ENCODE measurements at regions not wholly inside any gene's neighbourhood (a gene's known extent, or its start where the extent isn't known, plus 50 kb on each side); places are given as distances from the start of the nearest gene placed in this dataset.

DNA sequence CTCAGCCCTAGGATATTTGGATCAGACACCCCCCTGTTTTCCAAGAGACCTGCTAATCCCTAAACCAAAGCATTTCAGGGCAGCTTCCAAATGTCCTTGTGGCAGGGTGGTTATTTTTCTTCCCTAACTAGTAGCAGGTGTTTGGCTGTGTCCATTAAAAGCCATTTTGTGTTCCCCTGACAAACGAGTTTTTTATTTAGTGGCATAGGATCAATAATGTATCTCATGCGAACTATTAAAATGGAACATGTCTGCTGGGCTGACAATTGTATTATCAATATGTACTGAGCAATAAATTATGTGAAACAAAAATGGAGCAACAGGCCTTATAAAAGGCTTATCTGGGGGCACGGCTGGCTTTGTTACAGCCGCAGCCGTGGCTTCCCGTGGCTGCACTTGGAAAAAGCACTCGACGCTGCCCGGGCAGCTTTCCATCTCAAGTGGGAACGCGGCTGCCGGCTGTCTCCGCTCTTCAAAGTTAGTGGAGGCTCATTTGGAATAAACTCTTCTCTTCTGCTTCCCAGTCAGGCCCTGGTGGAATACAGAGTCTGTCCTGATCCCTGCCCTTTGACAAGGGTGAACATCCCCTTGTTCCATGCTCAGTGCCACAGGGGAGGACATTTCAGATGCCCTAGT is 554.3 kb downstream of the TYW1 start:
- Histone ChIP-seq H3K27me3 (ENCODE audit: control insufficient read depth, insufficient read depth, low read length) (no peaks in the 10 kb centered on the region), H2AFZ (ENCODE audit: low read length) (no peak overlapping the region), H3K79me2 (ENCODE audit: control insufficient read depth, insufficient read depth, low read length) (no peaks in the 10 kb centered on the region), H3K4me3 (replicated peaks in 1 of 4; ENCODE audit: control extremely low read depth in 1 of 4, insufficient read depth in 1 of 4, low read depth in 3 of 4, low read length in 4 of 4) (no peak overlapping the region), H3K9me3 (ENCODE audit: control insufficient read depth, insufficient read depth, low read depth, low read length) (no peaks in the 10 kb centered on the region), H4K20me1 (ENCODE audit: control insufficient read depth, extremely low read depth, insufficient read depth, low read length) (no peaks in the 10 kb centered on the region), H3K4me2 (ENCODE audit: extremely low read depth, insufficient read depth, low read length) (no peak overlapping the region), H3K9ac (ENCODE audit: insufficient read depth, low read length) (no peak overlapping the region), H3K36me3 (ENCODE audit: control insufficient read depth, insufficient read depth, low read length) (no peaks in the 10 kb centered on the region), H3K4me1 (ENCODE audit: control insufficient read depth, extremely low read depth, insufficient read depth, low read length) (no peaks in the 10 kb centered on the region), H3K27ac (ENCODE audit: insufficient read depth, low read length) (no peak overlapping the region)
- no peak for TF ChIP-seq EZH2 (IDR thresholded peaks at IDR 0.05; ENCODE audit: low read length, missing control alignments)
- TF ChIP-seq, protein P1, sequence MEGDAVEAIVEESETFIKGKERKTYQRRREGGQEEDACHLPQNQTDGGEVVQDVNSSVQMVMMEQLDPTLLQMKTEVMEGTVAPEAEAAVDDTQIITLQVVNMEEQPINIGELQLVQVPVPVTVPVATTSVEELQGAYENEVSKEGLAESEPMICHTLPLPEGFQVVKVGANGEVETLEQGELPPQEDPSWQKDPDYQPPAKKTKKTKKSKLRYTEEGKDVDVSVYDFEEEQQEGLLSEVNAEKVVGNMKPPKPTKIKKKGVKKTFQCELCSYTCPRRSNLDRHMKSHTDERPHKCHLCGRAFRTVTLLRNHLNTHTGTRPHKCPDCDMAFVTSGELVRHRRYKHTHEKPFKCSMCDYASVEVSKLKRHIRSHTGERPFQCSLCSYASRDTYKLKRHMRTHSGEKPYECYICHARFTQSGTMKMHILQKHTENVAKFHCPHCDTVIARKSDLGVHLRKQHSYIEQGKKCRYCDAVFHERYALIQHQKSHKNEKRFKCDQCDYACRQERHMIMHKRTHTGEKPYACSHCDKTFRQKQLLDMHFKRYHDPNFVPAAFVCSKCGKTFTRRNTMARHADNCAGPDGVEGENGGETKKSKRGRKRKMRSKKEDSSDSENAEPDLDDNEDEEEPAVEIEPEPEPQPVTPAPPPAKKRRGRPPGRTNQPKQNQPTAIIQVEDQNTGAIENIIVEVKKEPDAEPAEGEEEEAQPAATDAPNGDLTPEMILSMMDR (conservative IDR thresholded peaks at IDR 0.05 in 1 of 2, IDR thresholded peaks at IDR 0.05 in 1 of 2; ENCODE audit: low read depth in 1 of 2, low read length in 2 of 2), result no peak
- DNase-seq (ENCODE audit: low read depth in 2 of 2), result no peak

DNA sequence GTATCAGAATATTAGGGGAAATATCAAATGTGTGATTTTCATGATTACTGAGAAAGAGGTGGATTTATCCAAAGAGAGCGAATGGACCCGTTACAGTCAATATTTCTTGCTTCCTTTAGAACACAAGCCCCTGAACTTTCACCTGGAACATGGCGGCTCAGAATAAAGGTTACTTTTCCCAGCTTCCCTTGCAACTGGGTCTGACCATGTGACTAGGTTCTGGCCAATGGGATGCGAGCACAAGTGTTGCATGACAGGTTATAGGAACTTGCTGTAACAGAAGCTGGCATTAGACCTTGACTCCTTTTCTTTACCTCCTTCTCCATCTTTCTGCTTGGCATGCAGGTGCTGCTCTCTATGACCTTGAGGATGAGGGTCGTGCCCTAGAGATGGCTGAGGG is 556.1 kb downstream of the TYW1 start:
- H3K79me2 ChIP-seq (ENCODE audit: control insufficient read depth, insufficient read depth, low read length), result no peaks in the 10 kb centered on the region
- no peak overlapping the region for H3K4me2 ChIP-seq (ENCODE audit: extremely low read depth, insufficient read depth, low read length)
- no peak for TF ChIP-seq EZH2 (IDR thresholded peaks at IDR 0.05; ENCODE audit: low read length, missing control alignments)
- TF ChIP-seq, protein P1 (conservative IDR thresholded peaks at IDR 0.05 in 1 of 2, IDR thresholded peaks at IDR 0.05 in 1 of 2; ENCODE audit: low read depth in 1 of 2, low read length in 2 of 2), result no peak
- no peak overlapping the region for H3K4me3 ChIP-seq (replicated peaks in 1 of 4; ENCODE audit: control extremely low read depth in 1 of 4, insufficient read depth in 1 of 4, low read depth in 3 of 4, low read length in 4 of 4)
- H3K36me3 ChIP-seq (ENCODE audit: control insufficient read depth, insufficient read depth, low read length), result no peaks in the 10 kb centered on the region
- H3K9ac ChIP-seq (ENCODE audit: insufficient read depth, low read length), result no peak overlapping the region
- no peaks in the 10 kb centered on the region for H3K27me3 ChIP-seq (ENCODE audit: control insufficient read depth, insufficient read depth, low read length)
- no peak overlapping the region for H3K27ac ChIP-seq (ENCODE audit: insufficient read depth, low read length)
- H3K4me1 ChIP-seq (ENCODE audit: control insufficient read depth, extremely low read depth, insufficient read depth, low read length), result no peaks in the 10 kb centered on the region
- no peaks in the 10 kb centered on the region for H4K20me1 ChIP-seq (ENCODE audit: control insufficient read depth, extremely low read depth, insufficient read depth, low read length)
- no peak for DNase-seq (ENCODE audit: low read depth in 2 of 2)
- no peaks in the 10 kb centered on the region for H3K9me3 ChIP-seq (ENCODE audit: control insufficient read depth, insufficient read depth, low read depth, low read length)
- no peak overlapping the region for H2AFZ ChIP-seq (ENCODE audit: low read length)

DNA sequence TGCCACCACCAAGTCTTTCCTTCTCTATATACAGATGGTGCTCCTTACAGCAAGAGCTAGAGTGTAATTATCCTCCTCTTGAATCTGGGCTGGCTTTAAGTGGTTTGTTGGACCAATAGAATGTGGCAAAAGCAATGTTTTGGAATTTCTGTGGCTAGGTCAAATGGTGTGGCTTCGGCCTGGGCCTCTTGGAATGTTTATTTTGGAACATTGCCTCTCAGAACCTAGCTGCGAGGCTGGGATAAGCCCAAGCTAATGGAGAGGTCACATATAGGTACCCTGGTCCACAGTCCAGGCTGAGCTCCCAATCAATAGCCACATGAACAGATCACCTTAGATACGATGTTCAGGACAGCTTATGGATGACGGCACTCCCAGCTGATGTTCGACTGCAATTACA is 556.7 kb downstream of the TYW1 start:
- H3K4me1 ChIP-seq (ENCODE audit: control insufficient read depth, extremely low read depth, insufficient read depth, low read length), result no peaks in the 10 kb centered on the region
- H3K4me3 ChIP-seq (replicated peaks in 1 of 4; ENCODE audit: control extremely low read depth in 1 of 4, insufficient read depth in 1 of 4, low read depth in 3 of 4, low read length in 4 of 4), result no peak overlapping the region
- H2AFZ ChIP-seq (ENCODE audit: low read length), result no peak overlapping the region
- H3K27me3 ChIP-seq (ENCODE audit: control insufficient read depth, insufficient read depth, low read length), result no peaks in the 10 kb centered on the region
- H3K27ac ChIP-seq (ENCODE audit: insufficient read depth, low read length), result no peak overlapping the region
- H3K79me2 ChIP-seq (ENCODE audit: control insufficient read depth, insufficient read depth, low read length), result no peaks in the 10 kb centered on the region
- H4K20me1 ChIP-seq (ENCODE audit: control insufficient read depth, extremely low read depth, insufficient read depth, low read length), result no peaks in the 10 kb centered on the region
- no peak overlapping the region for H3K4me2 ChIP-seq (ENCODE audit: extremely low read depth, insufficient read depth, low read length)
- no peak overlapping the region for H3K9ac ChIP-seq (ENCODE audit: insufficient read depth, low read length)
- no peak for DNase-seq (ENCODE audit: low read depth in 2 of 2)
- no peaks in the 10 kb centered on the region for H3K9me3 ChIP-seq (ENCODE audit: control insufficient read depth, insufficient read depth, low read depth, low read length)
- TF ChIP-seq, protein P1 (conservative IDR thresholded peaks at IDR 0.05 in 1 of 2, IDR thresholded peaks at IDR 0.05 in 1 of 2; ENCODE audit: low read depth in 1 of 2, low read length in 2 of 2), result no peak
- no peak for TF ChIP-seq EZH2 (IDR thresholded peaks at IDR 0.05; ENCODE audit: low read length, missing control alignments)
- no peaks in the 10 kb centered on the region for H3K36me3 ChIP-seq (ENCODE audit: control insufficient read depth, insufficient read depth, low read length)

All from fibroblast of lung (primary cell).